Stimulated activated CD4-positive, alpha-beta T cell treated with anti-CD3 and anti-CD28 coated beads, TNF-alpha, amount 100 ng/mL, for 4 hours (primary cell): ENCODE measurements at regions not wholly inside any gene's neighbourhood (a gene's known extent, or its start where the extent isn't known, plus 50 kb on each side); places are given as distances from the start of the nearest gene placed in this dataset.
"Not testable (repeated sequence)": the region's sequence is repeated elsewhere in the genome, so short reads cannot be mapped to it uniquely, and the experiment has no call there.

Experiments
- DNase-seq, 3 experiments: peaks; one replicate each; pipeline ENCODE4 v3.0.0-alpha.2; 2020; ENCODE audit warnings: low read depth in 3 of 3

DNA sequence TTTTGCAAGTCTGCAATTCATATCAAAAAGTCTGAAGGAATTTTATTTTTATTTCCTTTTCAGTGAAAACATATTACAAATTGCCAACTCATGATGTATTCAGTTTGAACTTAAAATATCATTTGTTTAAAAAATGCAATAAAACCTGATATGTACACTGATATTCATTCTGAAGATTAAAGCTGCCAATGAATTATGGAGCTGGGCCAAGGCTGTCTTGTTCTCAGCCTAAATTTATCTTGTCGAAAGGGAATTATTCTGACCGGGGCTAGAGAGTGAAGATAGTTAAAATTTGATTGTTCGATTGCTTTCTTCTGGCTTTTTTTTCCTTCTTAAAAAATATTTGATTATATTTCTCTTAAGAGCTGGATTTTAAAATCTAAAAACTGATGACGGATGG is 54.0 kb upstream of the RBFOX1 start:
- no peak for DNase-seq

DNA sequence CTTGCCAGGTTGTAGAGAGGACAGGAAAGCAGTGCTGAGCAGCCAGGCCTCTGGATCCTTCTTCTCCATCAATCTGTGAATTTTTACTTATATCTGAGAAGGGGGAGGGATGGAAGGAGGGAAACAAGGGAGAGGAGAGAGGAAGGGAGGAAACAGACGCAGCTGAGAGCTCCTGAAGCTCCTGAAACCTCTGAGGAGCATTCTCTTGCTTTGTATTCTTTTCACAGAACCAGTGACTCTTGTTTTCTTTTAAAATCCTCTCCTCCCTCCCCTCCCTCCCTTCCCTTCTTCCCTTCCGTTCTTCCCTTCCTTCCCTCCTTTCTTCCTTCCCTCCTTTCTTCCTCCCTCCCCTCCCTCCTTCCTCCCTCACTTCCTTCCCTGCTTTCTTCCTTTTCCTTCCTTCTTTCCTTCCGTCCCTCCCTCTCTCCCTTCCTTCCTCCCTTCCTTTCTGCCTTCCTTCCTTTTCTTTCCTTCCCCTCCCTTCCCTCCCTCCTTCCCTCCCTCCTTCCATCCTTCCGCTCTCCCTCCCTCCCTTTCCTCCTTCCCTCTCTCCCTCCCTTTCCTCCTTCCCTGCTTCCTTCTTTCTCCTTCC is 60.0 kb upstream of the RBFOX1 start:
- no peak for DNase-seq

DNA sequence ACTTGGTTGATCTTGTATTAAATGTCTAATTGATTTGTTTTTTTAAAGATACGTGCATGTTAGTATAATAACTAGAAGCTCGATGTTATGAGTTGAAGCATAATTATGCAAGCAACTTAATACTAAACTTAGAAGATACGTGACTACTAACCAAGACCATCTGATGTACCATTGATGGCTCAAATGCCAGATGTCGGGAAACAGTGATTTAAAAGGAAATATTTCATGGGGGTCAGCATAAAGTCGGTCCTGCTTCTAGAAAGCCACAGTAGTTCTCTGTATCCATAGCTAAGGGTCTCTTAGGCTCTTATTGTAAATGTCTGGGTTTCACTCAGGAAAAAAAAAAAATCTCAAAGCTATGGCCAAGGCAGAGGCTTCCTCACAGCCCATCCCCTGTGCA is 61.2 kb upstream of the RBFOX1 start:
- no peak for DNase-seq

DNA sequence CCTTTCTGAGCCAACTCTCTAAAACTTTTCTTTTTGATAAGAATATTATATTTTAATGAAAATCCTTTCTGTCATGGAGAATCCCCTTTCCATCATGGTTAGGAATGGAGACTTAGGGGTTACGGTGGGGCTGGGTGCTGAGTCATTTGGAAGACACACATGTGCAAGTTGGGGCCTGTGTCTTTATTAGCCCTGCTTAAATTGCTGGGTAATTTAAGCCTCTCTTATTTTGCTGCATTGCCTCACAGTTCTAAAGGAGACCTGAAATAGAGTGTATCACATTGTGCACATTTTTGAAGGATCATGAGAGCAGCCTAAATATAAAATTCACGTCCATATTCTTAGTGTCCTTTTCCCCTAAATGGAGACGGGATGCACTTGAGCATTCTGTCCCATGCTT is 61.8 kb upstream of the RBFOX1 start:
- no peak for DNase-seq

DNA sequence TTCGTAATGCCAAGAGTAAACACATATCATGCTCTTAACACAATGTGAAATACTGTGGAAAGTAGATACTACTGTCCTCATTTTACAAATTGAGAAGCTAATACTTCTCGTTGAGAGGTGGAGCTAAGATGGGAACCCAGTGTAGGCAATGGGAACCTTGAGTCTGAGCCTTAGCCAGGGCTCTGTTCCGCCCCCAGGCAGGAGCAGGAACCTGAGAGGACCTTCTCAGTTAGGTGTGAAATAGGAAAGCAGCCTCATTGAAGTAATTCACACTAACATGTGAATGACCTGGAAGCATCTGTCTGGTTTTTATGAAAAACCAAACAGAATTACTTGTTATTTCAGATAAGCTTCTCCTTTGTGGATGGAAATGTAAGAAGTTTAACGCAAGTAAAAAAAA is 62.6 kb upstream of the RBFOX1 start:
- no peak for DNase-seq

DNA sequence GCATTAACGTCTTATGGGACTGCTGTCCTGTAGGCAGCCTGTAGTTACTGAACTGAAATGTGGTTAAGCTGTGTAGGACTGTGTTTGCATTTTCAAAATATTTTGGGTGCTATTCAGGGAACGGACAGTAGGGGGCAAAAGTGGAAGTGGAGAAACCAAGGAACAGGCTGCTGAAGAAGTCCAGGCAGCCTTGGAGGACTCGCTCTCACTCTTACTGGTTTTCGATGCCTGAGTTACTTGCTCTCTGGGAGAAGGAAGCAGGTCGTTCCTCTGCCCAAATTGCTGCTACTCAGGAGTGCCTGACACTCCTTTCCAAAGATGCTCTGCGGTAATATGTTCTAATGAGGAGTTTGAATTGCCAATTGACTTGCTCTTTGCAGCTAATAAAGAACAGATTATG is 64.5 kb upstream of the RBFOX1 start:
- DNase-seq, result no peak

DNA sequence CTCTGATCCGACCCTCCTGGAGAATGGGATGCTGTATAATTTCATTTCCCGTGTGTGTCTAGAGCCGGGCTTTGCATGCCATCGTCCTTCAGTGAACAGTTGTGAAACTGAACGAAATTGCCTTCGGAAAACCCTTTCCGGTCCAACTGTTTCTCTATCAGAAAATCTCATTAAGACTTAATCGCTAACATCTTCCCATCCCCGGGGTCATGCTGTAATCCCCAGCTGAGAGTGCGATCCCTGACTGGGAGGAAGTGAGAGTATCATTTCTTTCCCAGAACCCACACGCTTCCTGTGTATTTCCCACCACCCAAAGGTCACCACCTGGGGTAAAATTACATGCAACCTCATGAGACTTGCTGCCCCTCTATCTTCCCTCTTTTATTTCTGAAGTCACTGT is 75.6 kb upstream of the RBFOX1 start:
- DNase-seq, result no peak

DNA sequence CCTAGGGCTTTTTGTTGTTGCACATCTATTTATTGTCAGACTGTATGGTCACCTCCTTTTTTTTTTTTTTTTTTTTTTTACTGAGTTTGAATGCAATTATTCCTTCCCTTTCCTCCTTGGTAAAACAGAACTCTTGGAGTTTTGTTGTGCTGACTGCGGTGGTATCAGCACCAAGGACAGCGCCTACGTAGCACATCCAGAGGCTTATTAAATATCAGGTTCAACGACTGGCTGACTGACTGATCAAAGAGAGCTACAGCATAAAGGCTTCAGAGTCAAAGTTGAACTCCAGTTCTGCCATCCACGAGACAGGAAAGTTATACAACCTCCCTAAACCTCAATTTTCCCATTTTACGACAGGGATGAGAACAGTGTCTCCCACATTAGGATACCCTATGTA is 86.1 kb upstream of the RBFOX1 start:
- DNase-seq, result no peak

DNA sequence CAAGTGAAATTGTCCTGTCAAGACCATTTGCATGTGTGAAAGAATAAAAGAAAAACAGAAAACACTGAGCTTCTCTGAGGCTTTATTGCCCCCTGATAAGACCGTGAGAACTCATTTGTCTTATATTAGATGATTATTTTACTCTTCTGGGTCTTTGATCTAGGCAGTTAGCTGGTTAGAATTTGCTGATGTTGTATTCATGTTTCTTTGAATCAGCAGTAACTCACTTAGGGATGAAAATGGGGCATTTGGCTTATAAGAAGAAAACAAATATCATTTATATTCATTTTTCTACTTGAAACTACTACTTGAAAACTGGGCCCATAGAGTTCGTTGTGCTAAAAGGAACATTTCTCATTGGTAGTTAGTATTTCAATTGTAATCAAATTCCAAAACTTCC is 93.1 kb upstream of the RBFOX1 start:
- no peak for DNase-seq

DNA sequence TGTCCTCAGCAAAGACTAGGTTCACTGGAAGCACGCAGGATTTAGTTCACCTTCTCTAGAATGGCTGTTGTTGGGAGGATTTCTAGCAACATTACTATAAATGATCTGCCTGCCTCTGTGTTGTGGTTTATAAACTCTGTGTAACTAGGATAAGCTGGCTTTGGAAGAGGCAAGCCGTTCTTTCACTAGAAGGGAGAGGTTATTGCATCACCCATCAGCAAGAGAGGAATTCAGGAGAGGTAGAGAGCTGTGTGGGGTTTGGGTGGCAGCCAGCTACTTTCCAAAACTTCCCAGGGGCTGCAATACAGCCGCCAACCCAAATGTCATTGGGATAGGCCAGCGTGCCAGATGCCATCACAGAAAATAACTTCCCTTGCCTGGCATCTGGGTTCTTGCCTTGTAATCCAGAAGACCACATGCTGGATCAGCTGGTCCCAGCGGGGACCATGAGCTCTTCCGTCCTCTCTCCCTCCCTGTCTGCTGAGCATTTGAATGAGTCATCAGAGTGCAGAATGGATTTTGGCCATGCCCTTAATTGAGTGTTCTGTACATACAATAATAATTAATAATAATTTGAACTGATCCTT is 95.7 kb upstream of the RBFOX1 start:
- DNase-seq, result no peak

DNA sequence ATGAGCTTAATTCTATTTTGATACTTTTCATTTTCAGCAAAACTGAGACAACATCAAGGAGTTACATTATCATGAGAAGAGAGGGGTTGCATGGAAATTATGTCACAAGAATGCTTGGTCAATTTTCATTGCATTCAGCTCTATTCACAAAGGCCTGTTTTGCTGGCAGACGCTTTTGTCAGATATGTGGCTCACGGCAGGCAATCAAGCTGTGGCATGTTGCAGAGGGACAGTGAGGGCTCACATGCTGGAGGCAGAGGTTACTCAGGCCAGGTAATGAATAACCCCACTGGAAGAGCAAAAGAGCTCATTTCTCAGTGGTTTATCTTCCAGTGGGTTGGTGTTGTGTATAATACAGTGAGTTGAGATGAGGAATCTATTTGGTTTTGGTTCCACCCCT is 98.7 kb upstream of the RBFOX1 start:
- no peak for DNase-seq

DNA sequence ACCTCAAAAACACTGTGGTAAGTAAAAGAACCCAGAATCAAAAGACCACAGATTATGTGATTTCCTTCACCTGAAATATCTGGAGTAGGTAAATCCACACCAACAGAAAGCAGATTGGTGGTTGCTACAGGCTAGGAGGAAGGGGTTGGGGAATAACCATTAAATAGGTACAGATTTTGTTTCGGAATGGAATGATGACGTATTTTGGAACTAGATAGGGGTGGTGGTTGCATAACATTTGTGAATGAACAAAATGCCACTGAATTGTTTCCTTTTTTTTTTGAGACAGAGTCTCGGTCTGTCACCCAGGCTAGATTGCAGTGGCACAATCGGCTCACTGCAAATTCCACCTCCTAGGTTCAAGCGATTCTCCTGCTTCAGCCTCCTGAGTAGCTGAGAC is 100.9 kb upstream of the RBFOX1 start:
- DNase-seq, result no peak

DNA sequence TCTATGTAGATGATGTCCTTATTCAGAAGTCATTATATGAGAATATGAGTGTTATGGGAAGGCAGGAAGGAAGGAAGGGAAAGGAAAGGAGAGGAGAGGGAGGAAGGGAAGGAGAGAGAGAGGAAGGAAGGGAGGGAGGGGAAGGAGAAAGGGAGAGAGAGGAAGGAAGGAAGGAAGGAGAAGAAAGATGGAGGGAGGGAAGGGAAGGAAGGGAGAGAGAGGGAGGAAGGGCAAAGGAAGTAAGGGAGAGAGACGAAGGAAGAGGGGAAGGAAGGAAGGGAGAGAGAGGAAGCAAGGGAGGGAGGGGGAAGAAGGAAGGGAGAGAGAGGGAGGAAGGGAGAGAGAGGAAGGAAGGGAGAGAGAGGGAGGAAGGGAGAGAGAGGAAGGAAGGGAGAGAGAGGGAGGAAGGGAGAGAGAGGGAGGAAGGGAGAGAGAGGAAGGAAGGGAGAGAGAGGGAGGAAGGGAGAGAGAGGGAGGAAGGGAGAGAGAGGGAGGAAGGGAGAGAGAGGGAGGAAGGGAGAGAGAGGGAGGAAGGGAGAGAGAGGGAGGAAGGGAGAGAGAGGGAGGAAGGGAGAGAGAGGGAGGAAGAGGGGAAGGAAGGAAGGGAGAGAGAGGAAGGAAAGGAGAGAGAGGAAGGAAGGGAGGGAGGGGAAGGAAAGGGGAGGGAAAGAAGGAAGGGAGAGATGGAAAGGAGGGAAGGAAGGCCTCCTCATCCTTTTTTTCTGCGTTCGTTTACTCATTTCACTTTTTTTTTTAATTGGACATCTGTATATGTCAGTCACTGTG is 103.0 kb upstream of the RBFOX1 start:
- not testable (repeated sequence) for DNase-seq

DNA sequence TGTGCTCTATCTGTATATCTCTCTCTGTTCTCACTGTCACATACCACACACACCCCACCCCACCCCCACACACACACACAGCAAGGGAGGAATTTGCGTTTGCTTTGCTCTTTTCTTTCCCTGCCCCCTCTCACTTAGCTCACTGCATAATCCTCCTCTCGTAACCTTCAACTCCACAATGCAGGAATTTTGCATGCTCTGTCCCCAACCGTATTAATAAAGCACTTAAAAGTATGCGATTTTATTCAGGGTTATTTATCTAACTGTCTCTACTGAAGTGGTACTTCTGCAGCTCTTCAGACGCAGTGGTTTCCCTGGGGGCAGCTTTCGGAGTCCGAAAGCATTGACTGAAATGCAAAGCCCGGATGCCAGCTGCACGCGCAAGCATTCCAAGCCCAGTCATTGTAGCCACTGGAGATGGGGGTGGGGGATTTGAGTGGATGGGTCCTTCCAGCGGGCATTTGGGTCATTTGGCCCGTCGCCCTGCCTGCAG is 105.4 kb upstream of the RBFOX1 start:
- DNase-seq, result no peak

DNA sequence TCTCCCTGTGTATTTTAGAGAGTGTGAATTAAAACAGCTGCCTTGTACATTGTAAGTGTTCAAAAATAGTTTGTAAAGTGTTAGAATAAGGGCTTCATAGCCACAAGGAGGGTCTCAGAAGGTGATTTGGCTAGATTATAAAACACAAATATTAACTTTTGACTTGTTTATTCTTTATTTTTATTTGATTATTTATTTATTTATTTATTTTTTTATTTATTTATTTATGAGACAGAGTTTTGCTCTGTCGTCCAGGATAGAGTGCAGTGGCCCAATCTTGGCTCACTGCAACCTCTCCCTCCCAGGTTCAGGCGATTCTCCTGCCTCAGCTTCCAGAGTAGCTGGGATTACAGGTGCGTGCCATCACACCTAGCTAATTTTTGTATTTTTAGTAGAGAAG is 111.5 kb upstream of the RBFOX1 start:
- no peak for DNase-seq

DNA sequence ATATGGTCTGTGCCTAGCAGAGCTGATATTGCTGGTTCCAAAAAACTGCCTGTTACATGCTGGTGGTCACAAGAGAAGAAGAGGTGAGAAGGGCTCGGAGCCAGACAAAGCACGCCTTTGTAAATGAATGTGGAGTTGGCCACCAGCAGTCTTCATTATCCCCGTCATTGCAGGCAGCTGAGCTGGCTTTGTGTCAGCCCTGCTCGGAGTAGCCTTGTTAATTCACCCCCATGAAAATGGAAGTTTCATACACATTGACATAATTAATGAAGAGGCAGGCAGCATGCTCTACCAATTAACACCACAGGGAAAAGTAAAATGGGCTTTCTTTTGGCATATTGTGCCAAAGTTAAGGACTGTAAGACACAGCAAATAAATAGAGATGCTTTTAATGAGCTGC is 113.7 kb upstream of the RBFOX1 start:
- no peak for DNase-seq

DNA sequence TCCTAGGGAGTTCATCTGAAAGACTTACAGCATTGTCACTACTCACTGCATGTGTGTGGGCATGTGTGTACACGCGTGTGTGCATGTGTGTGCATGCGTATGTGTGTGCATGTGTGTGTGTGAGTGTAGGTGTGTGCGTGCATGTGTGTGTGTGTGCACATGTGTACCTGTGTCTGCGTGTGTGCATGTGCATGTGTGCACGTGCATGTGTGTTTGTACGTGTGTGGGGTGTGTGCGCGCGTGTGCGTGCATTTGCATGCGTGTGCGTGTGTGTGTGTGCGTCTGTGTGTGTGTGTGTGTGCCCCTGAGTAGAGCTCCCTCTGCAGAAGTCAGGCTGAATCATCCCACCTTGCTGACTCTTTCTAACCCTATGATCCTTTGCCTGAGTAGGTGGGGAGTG is 114.8 kb upstream of the RBFOX1 start:
- no peak for DNase-seq

DNA sequence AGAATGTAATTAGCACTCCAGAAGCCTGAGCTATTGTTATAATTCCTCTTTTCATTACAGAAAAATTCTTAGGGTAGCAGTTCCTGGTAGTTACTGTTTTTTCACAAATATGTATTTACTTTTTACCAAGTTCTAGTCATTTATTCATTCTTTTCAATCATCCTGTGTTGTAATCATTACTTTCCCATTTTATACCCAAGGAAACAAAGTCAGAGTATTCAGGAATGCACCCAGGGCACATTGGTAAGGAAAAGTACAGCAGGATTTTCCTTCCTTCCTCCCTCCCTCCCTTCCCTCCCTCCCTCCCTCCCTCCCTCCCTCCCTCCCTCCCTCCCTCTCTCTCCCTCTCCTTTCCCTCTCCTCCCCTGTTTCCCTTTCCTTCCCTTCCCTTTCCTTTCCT is 115.9 kb upstream of the RBFOX1 start:
- no peak for DNase-seq

DNA sequence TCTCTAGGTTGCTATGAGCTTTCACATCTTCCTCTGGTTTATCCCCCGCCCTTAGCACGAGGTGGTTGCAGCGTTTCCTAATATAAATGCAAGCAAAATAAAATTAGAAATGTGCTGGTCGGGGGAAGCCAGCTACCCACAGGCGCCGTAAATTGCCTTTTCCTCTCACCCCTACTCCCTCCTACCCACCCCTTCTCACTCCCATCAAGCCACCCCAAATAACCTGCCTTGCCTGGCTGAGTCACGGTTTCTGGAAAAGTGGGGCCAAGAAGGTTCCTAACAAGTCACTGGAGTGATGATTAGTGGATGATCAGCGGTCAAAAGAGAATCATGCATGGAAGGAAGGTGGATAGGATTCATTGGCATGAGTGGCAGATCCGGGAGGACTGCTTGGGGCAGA is 120.9 kb upstream of the RBFOX1 start:
- no peak for DNase-seq

DNA sequence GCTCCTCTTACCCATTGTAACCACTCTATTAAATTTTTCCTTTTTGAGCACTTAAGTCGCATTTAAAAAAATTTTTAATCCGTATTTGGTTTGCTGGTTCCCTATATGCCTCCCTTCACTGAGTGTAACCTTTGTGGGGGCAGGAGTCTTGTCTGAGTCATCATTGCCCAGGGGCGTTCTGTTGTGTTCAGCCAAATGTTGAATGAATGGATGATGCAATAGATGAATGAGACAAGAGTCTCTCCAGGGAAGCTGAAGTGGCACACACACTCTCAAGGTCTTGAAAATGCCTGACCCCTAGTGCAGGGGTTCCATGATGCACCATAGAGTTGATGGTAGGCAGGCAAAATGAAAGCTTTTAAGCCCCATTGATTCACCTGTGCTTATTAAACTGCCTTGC is 123.0 kb upstream of the RBFOX1 start:
- no peak for DNase-seq

DNA sequence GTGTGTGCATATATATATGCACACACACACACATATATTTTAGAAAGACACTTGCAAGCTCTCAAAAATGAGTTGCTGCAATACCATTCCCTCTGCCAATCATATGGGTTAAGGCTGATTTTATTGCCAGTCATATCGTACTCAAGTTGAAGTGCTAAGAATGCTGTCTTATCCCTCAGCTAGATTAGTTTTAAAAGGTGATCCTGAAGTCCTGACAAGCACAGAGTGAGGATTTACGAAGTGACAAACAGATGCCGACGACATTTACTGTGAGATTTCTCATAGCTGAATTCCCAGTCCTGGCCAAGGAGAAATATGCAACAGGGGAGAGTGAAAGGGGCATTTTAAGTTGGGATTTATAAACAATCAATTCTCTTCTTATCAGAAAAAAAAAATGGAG is 126.2 kb upstream of the RBFOX1 start:
- DNase-seq, result no peak

DNA sequence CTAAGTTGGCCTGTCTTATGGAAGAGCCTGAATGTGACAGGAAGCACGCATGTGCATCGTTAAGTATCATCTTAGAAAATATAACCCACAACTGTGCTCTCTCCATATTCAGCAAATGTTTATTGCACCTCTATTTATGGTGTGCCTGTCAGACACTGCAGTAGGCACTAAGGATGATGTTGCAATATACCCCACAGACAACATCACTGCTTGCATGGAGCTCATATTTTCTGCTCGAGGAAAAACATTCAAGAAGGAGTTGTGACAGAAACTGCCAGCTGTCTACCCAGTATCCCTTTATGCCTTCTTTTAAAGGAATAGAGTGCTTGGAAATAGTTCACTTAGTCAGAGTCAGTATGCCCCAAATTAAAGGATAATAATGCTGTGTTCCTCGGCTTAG is 132.3 kb upstream of the RBFOX1 start:
- DNase-seq, result no peak

DNA sequence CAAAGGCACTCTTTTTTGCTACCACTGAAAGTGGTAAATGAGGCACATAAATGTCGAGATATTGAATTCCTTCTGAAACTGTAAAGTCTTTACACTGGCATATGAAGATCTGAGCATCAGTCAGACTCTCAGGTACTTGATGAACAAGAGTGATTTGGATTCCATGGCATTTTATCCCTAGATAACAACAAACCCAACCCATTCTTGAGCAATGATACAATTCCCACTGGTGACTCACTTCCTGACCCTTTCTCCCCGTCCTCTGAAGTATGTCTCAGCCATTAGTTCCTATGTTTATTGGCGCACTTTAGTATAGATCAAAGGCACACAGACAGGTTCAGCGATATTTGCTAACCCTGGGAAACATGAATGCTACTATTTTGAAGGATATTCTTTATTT is 147.0 kb upstream of the RBFOX1 start:
- no peak for DNase-seq
